ENCODE measurements at regions not wholly inside any gene's neighbourhood (a gene's known extent, or its start where the extent isn't known, plus 50 kb on each side); places are given as distances from the start of the nearest gene placed in this dataset.

DNA sequence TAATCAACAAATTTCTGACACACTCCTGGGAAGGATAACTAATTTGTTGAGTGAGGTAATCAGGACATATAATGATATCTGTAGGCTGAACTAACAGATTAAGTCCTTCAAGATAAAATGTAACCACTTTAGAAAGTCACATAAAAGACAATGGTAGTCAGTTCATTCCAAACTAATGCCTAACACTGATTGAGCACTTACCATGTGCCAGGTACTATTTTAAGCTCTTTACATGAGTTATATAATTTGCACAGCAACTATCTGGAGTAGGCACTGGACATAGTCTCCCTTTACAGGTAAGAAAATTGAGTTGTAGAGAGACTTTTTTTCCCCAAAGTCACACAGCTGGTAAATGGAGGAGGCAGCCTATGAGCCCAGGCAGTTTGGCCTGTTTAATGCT lies 211.2 kb upstream of the CFAP20DC start:
- DNase-seq, result no peak
- H3K4me3 Mint-ChIP-seq, result no peak overlapping the region
- no peaks in the 10 kb centered on the region for H3K27me3 Mint-ChIP-seq
- no peak overlapping the region for H3K27ac Mint-ChIP-seq
- no peaks in the 10 kb centered on the region for H3K36me3 Mint-ChIP-seq (ENCODE audit: low read depth)
- ChIA-PET CTCF (interaction anchor here (1.8 kb wide), 1 partner anchor 26 kb away, joined by 3 read pairs; no protein-coding TSS in a partner anchor), POLR2A (no interaction called here)
- no peaks in the 10 kb centered on the region for H3K4me1 Mint-ChIP-seq
- H3K9me3 Mint-ChIP-seq, result peaks cover 9% of the 10 kb centered on the region

DNA sequence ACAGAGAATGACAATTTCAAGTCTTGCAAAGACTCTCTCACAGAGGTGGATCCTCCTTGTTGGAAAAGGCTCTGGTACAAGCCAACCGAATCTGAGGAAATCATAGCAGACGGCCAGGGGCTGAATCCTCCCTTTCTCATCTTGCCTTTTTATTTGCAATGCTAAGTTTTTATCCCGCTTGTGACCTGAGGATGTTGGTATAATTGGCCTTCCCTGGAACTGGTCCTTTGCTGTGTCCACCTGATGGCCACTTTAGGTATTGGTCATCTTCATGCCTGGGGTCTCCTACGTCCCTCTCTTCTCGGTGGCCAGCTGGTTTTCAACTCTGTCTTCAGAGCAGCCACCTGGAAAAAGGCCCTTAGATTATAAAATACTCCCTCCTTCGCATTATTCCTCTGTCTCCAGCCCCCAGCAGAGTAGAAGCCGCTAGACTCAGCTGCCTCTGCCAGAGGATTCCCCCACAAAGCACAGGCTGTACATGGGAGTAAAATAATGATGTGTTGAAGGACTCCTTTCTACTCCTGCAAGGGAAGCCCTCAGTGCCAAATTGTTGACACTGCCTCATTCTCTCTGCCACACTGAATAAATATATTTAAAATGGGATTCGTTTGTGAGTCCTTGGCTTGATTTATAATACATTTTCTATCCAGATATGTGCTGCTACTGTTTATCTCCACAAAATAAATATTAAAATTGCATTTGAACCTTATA lies 208.9 kb upstream of the CFAP20DC start:
- no peak overlapping the region for H3K27ac Mint-ChIP-seq
- ChIA-PET CTCF (no interaction called here), POLR2A (no interaction called here)
- H3K27me3 Mint-ChIP-seq, result no peaks in the 10 kb centered on the region
- no peak for DNase-seq
- no peaks in the 10 kb centered on the region for H3K36me3 Mint-ChIP-seq (ENCODE audit: low read depth)
- H3K4me3 Mint-ChIP-seq, result no peak overlapping the region
- H3K9me3 Mint-ChIP-seq, result peaks cover under 1% of the 10 kb centered on the region
- no peaks in the 10 kb centered on the region for H3K4me1 Mint-ChIP-seq

DNA sequence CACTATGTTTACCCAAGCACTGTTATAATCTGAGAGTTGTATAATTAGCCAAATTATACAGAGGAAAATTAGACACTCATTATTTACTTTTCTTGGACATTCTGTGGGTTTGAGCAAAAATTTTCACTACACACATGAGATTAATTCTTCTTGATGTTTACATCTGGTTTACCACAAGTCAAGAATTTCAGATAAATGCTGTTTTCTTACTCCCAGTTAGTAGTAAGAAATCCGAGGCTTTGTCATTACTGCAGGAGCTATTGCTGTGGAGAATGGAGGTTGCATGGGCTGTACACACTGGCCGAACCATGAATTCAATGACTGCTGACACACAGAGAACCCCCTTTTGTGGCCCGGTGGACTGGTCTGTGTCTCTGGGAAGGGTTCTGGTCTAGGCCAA lies 207.7 kb upstream of the CFAP20DC start:
- no peaks in the 10 kb centered on the region for H3K27me3 Mint-ChIP-seq
- H3K4me1 Mint-ChIP-seq, result no peaks in the 10 kb centered on the region
- POLR2A ChIA-PET, result no interaction called here
- H3K36me3 Mint-ChIP-seq (ENCODE audit: low read depth), result no peaks in the 10 kb centered on the region
- H3K27ac Mint-ChIP-seq, result no peak overlapping the region
- DNase-seq, result no peak
- no peak overlapping the region for H3K4me3 Mint-ChIP-seq
- CTCF ChIA-PET, result no interaction called here
- H3K9me3 Mint-ChIP-seq, result no peaks in the 10 kb centered on the region

DNA sequence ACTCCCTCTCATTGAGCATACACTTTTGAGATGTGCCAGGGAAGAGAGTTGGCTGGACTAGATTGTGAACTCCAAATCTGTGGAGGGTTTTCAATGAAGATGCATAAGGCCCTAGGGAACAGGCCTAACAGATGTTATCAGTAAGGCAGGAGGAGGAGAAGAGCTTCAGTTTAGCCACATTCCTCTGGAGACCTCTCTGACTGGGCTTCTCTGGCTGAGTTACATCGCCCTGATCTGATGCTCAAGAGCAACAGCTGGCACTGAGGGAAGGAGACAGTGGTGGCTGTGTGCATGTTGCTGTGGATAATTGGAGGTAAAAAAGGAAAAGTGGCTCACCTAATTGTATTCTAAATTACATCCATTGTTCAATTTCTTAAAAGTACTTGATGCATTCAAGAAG lies 206.4 kb upstream of the CFAP20DC start:
- no peak for DNase-seq
- ChIA-PET CTCF (no interaction called here), POLR2A (no interaction called here)

DNA sequence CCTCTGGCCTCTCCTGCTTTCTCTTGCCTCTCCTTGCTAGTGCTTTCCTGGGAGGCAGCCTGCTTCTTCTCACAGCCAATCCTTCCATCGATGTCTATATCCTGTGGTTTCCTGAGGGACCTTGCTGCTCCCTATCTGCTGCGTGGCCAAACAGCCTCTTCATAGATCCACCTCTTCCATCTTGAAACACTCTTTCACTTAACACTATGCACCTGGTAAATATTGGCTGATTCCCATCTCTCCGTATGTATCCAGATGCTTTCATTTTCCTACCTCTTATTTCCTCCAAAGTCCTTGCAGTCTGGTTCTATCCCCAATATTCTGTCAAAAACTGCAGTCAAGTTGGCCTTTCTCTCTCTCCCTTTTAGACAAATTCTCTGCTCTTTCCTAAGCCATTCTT lies 205.2 kb upstream of the CFAP20DC start:
- Mint-ChIP-seq H3K36me3 (ENCODE audit: low read depth) (no peaks in the 10 kb centered on the region), H3K27ac (no peak overlapping the region), H3K4me1 (no peaks in the 10 kb centered on the region), H3K27me3 (no peaks in the 10 kb centered on the region), H3K9me3 (no peaks in the 10 kb centered on the region), H3K4me3 (no peak overlapping the region)
- ChIA-PET CTCF (no interaction called here), POLR2A (no interaction called here)
- DNase-seq, result no peak

More for the DNA sequence above, 206.4 kb upstream of the CFAP20DC start:
- Mint-ChIP-seq H3K27ac (no peak overlapping the region), H3K4me3 (no peak overlapping the region), H3K27me3 (no peaks in the 10 kb centered on the region), H3K9me3 (no peaks in the 10 kb centered on the region), H3K36me3 (ENCODE audit: low read depth) (no peaks in the 10 kb centered on the region), H3K4me1 (no peaks in the 10 kb centered on the region)

DNA sequence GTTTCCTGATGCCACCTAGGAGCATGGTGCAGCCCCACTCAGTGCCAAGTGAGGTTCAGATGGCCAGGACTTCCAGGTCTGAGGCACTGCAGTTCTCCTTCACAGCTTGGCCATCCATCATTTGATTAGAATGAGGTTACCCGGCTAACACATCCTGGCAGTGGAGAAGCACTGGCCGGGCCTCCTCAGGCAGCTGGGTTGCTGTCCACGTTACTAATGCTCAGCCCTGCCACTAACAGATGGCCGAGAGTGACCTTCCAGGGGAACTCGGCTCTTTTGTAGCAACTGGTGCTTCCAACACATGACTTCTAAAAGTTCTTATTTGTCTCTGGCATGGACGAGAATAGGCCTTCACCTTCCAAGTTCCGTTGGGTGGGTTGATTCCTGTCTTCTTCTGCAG lies 204.6 kb upstream of the CFAP20DC start:
- no peak for DNase-seq
- H3K27ac Mint-ChIP-seq, result no peak overlapping the region
- CTCF ChIA-PET, result no interaction called here
- H3K4me3 Mint-ChIP-seq, result no peak overlapping the region
- H3K36me3 Mint-ChIP-seq (ENCODE audit: low read depth), result no peaks in the 10 kb centered on the region
- POLR2A ChIA-PET, result no interaction called here
- no peaks in the 10 kb centered on the region for H3K27me3 Mint-ChIP-seq
- H3K9me3 Mint-ChIP-seq, result no peaks in the 10 kb centered on the region
- H3K4me1 Mint-ChIP-seq, result no peaks in the 10 kb centered on the region

DNA sequence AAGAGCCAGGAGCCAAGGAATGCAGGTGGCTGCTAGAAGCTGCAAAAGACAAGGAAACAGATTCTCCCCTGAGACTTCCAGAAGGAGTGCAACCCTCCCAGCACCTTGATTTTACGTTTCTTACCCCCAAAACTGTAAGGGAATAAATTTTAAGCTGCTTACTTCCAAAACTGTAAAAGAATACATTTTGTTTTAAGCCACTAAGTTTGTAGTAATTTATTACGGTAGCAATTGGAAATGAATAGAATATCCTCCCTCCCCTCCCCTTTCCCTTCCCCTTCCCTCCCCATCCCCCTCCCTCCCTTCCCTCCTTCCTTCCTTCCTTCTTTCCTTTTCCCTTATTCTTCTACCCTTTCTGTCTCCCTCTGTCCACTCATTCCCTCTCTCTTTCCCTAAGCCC lies 203.7 kb upstream of the CFAP20DC start:
- POLR2A ChIA-PET, result no interaction called here
- H3K9me3 Mint-ChIP-seq, result peaks cover 5% of the 10 kb centered on the region
- H3K4me3 Mint-ChIP-seq, result no peak overlapping the region
- CTCF ChIA-PET, result no interaction called here
- H3K27ac Mint-ChIP-seq, result no peak overlapping the region
- no peaks in the 10 kb centered on the region for H3K36me3 Mint-ChIP-seq (ENCODE audit: low read depth)
- no peaks in the 10 kb centered on the region for H3K4me1 Mint-ChIP-seq
- DNase-seq, result no peak
- H3K27me3 Mint-ChIP-seq, result no peaks in the 10 kb centered on the region

DNA sequence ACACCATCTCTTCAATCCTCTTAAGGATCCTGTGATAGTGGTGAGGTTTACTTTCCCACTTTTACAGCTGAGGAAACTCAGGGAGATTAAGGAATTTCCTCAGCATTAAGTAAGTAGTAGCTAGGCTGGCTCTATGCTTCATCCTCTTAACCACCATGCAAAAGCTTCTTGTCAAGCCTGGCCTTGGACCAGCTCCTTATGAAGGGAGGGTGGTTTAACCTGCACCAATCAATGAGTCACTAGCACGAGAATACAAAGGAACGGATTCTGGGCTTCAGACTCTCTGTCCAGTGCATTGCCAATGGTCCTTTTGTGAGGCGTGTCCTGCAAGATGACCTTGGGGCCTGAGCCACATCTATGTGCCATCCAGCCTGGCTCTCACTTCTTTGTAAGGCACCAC lies 202.0 kb upstream of the CFAP20DC start:
- no peaks in the 10 kb centered on the region for H3K36me3 Mint-ChIP-seq (ENCODE audit: low read depth)
- H3K27ac Mint-ChIP-seq, result no peak overlapping the region
- no peaks in the 10 kb centered on the region for H3K4me1 Mint-ChIP-seq
- POLR2A ChIA-PET, result no interaction called here
- peaks cover 5% of the 10 kb centered on the region for H3K9me3 Mint-ChIP-seq
- no peak overlapping the region for H3K4me3 Mint-ChIP-seq
- no peak for DNase-seq
- no peaks in the 10 kb centered on the region for H3K27me3 Mint-ChIP-seq
- CTCF ChIA-PET, result no interaction called here

DNA sequence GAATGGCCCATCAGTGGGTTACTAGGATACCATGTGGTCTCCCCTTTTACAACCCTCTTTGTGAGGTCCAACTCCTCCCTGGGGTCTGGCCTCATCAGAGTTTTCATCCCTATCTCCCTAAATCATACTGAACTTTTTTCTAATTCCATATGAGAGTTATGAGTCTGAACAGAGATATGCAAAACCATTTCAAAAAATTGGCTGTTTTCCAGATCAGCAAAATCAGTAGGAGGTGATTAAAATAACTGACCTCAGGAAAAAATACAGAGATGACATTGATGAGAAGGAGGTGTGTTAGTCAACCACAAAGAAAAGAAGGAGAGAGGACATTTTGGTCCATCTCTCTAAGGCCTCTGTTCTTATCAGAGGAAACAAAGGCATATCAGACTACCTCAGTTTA lies 200.8 kb upstream of the CFAP20DC start:
- Mint-ChIP-seq H3K36me3 (ENCODE audit: low read depth) (no peaks in the 10 kb centered on the region), H3K27me3 (no peaks in the 10 kb centered on the region), H3K9me3 (peaks cover 5% of the 10 kb centered on the region), H3K4me1 (no peaks in the 10 kb centered on the region), H3K4me3 (no peak overlapping the region), H3K27ac (no peak overlapping the region)
- DNase-seq, result no peak
- CTCF ChIA-PET, result no interaction called here
- POLR2A ChIA-PET, result no interaction called here

DNA sequence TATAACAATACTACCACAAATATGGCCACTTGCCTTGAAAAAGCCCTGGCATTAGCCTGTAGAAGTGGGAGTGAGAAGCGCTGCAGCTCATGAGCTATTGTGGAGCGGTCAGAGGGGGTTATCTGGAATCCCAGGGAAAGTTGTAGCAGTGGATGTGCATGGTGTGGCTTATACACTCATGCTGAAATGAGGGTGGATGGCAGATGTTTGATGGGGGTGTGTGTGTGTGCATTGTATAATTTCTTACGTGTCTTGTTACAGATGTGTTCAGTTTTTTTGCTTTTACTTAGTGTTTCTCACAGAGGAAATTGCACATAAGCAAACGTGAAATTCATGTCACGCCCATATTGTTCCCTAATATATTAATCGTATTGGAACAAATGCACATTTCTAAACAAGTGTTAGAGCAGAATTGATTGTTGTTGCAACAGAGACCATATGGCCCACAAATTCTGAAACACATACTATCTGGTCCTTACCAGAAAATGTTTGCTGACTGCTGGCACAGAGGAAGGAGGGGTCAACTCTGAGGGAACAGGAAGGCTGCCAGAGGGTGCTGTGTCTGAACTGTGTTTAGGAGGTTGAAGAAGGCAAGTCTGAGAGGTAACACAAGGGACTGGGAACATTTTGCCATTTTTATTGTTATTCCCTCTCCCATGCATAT lies 200.0 kb upstream of the CFAP20DC start:
- no peak overlapping the region for H3K4me3 Mint-ChIP-seq
- H3K27ac Mint-ChIP-seq, result no peak overlapping the region
- H3K4me1 Mint-ChIP-seq, result no peaks in the 10 kb centered on the region
- CTCF ChIA-PET, result no interaction called here
- POLR2A ChIA-PET, result no interaction called here
- no peaks in the 10 kb centered on the region for H3K36me3 Mint-ChIP-seq (ENCODE audit: low read depth)
- DNase-seq, result no peak
- no peaks in the 10 kb centered on the region for H3K27me3 Mint-ChIP-seq
- peaks cover 5% of the 10 kb centered on the region for H3K9me3 Mint-ChIP-seq

DNA sequence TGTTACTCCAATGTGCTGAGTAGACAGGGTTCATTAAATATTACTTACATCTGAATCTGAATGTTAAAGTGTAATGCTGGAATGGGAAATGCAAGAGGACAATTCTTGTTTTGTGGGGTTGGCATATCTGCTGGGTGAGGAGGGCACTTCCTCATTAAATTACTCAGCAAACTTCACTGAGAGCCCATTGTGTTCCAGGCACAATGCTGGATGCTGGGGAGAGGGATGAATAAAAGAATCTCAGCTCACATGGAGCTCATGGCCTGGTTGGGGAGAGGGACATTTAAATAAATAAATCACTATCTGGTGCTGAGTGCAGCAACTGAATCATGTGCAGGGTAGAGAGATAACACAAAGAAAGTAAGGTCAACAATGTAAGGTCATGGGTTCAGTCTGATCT lies 199.2 kb upstream of the CFAP20DC start:
- no peak for DNase-seq
- ChIA-PET CTCF (no interaction called here), POLR2A (no interaction called here)
- no peaks in the 10 kb centered on the region for H3K27me3 Mint-ChIP-seq
- no peaks in the 10 kb centered on the region for H3K4me1 Mint-ChIP-seq
- H3K36me3 Mint-ChIP-seq (ENCODE audit: low read depth), result no peaks in the 10 kb centered on the region
- H3K4me3 Mint-ChIP-seq, result no peak overlapping the region
- no peak overlapping the region for H3K27ac Mint-ChIP-seq
- peaks cover 7% of the 10 kb centered on the region for H3K9me3 Mint-ChIP-seq

DNA sequence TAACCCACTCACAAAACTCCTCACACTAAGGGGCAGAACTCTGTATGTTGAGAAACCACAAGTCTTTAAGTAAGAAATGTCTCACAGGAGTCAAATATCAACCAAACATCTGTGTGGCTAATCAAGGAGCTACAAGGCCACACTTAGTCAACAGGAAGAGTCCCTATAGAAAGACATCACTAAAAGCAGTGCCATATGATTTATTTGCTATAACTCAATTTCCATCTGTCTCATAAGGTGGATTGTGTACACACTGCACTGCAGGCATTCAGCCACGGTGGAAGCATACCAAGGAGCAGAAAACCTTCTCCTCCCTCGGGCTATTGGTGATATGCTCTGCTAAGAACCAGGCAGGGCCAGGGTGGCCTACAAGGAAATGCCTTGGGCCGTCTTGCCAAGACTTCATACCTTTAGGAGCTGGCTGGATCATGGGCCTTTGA lies 197.6 kb upstream of the CFAP20DC start:
- no peak for DNase-seq
- Mint-ChIP-seq H3K4me3 (no peak overlapping the region), H3K36me3 (ENCODE audit: low read depth) (peaks cover 4% of the 10 kb centered on the region), H3K4me1 (no peaks in the 10 kb centered on the region), H3K9me3 (peaks cover 17% of the 10 kb centered on the region), H3K27ac (no peak overlapping the region), H3K27me3 (no peaks in the 10 kb centered on the region)
- ChIA-PET POLR2A (no interaction called here), CTCF (interaction anchor here (1.3 kb wide), 1 partner anchor 22 kb away, joined by 4 read pairs; no protein-coding TSS in a partner anchor)

DNA sequence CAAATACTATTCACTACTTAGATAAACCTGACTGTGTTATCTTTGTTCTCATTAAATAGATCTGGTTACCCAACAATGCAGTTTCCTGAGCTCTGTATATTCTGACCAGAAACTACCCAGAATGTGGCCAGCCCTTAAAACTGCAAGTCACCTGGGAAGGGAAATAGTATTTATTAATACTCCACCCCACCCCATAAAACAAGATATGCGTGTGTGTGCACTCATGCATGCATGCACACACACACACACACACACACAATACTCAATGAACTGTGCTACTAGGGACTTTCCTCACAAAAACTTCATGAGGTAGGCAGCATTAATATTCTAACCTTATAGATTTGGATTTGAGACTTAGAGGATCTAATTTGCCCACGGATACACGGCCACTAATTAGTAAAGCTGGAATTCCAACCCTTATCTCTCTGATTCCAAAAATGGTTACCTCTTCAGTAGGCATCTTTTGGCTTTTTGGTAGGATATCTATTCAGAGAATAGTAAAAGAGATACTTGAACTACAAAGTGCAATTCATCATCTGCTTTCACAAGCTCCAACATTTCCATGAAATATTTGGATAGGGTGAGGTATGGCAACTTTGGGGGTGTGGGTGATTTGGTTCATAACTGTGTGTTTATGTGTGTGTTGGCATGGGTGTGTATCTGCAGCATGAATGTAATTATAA lies 197.0 kb upstream of the CFAP20DC start:
- ChIA-PET POLR2A (no interaction called here), CTCF (interaction anchor here (1.0 to 1.3 kb wide), 2 partner anchors 21 to 39 kb away, joined by 4 read pairs; no protein-coding TSS in a partner anchor)
- peaks cover 4% of the 10 kb centered on the region for H3K36me3 Mint-ChIP-seq (ENCODE audit: low read depth)
- no peak overlapping the region for H3K27ac Mint-ChIP-seq
- peaks cover 17% of the 10 kb centered on the region for H3K9me3 Mint-ChIP-seq
- no peaks in the 10 kb centered on the region for H3K27me3 Mint-ChIP-seq
- H3K4me1 Mint-ChIP-seq, result no peaks in the 10 kb centered on the region
- H3K4me3 Mint-ChIP-seq, result no peak overlapping the region
- DNase-seq, result no peak
